ENCODE measurements at regions not wholly inside any gene's neighbourhood (a gene's known extent, or its start where the extent isn't known, plus 50 kb on each side); places are given as distances from the start of the nearest gene placed in this dataset.
"Not testable (repeated sequence)": the region's sequence is repeated elsewhere in the genome, so short reads cannot be mapped to it uniquely, and the experiment has no call there.

DNA sequence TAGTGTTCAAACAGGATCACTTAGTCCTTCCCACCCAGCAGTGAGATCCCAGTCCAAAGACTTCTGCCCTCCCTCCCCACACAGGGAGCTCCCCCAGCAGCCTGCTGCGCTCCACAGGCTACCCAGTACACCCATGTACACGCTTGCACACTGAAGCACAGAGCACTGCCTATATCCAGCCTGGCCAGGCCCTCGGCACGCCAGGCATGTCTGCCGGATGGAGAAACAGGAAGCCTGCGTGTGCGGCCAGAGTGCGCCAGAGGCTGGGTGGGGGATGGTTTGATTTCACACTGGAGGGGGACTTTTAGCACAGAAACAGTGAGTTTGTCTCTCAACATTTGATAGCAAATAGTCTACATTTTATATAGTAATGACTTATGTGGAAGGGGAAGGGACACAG is 833.5 kb upstream of the IGFBP7 start:
- no peak for FAIRE-seq
- no peak for DNase-seq (ENCODE audit: insufficient read length, low spot score)

DNA sequence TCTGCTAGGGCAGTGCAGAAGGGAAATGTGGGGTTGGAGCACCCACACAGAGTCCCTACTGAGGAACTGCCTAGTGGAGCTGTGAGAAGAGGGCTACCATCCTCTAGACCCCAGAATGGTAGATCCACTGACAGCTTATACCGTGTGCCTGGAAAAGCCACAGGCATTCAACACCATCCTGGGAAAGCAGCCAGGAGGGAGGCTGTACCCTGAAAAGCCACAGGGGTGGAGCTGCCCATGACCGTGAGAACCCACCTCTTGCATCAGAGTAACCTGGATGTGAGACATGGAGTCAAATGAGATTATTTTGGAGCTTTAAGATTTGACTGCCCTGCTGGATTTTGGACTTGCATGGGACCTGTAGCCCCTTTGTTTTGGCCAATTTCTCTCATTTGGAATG is 827.1 kb upstream of the IGFBP7 start:
- not testable (repeated sequence) for FAIRE-seq; DNase-seq (ENCODE audit: insufficient read length, low spot score)

GRCh38 chr4:57926311-57926710 is 816.1 kb upstream of the IGFBP7 start:
- FAIRE-seq (no peak), DNase-seq (ENCODE audit: insufficient read length, low spot score) (no peak)

GRCh38 chr4:57924951-57925350 is 814.8 kb upstream of the IGFBP7 start:
- DNase-seq (ENCODE audit: insufficient read length, low spot score): no peak
- FAIRE-seq: no peak

- no peak for DNase-seq (ENCODE audit: insufficient read length, low spot score)
- no peak for FAIRE-seq
These were observed 806.3 kb upstream of the IGFBP7 start for GRCh38 chr4:57916479-57916878.

GRCh38 chr4:57911203-57911602 is 801.0 kb upstream of the IGFBP7 start:
- FAIRE-seq: no peak
- no peak for DNase-seq (ENCODE audit: insufficient read length, low spot score)

DNA sequence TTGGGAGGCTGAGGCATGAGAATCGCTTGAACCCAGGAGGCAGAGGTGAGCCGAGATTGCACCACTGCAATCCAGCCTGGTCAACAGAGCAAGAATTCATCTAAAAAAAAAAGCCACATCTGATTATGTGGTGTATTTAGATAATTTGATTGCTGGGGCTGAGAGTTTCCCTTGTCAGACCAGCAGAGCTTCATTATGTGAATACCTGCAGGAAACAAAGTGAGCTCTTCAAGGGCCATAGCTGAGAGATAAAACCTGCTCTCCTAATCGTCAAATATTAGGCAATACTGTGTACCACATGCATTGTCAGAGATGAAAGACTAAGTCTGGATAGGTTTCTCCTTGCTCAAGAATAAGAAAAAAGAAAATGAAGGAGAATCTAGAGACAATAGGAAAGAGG is 800.0 kb upstream of the IGFBP7 start:
- FAIRE-seq (no peak), DNase-seq (ENCODE audit: insufficient read length, low spot score) (no peak)

- DNase-seq (ENCODE audit: insufficient read length, low spot score): no peak
- FAIRE-seq: no peak
These were observed 795.8 kb upstream of the IGFBP7 start for GRCh38 chr4:57905965-57906364.

DNA sequence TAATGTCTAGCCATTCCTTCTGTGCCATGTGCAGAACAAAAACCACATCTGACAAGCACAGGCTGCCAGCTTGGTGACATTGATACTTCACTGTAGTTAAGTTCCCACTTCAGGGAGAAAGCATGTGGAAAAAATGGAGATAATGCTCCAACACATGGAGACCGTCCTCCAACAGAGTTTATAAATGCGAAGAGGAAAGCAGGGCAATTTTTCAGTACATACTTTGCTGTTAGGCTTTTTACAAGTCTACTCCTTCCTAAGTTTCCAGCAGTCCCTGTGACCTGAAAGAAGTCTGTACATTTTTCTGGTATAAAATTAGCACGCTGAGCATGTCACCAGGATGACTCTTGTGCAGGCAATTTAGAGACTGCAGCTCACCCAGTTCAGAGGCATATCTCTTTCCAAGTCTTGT is 766.9 kb upstream of the IGFBP7 start:
- DNase-seq (ENCODE audit: insufficient read length, low spot score): no peak
- FAIRE-seq: no peak

- FAIRE-seq: no peak
These were observed 765.7 kb upstream of the IGFBP7 start for GRCh38 chr4:57875829-57876392.

DNA sequence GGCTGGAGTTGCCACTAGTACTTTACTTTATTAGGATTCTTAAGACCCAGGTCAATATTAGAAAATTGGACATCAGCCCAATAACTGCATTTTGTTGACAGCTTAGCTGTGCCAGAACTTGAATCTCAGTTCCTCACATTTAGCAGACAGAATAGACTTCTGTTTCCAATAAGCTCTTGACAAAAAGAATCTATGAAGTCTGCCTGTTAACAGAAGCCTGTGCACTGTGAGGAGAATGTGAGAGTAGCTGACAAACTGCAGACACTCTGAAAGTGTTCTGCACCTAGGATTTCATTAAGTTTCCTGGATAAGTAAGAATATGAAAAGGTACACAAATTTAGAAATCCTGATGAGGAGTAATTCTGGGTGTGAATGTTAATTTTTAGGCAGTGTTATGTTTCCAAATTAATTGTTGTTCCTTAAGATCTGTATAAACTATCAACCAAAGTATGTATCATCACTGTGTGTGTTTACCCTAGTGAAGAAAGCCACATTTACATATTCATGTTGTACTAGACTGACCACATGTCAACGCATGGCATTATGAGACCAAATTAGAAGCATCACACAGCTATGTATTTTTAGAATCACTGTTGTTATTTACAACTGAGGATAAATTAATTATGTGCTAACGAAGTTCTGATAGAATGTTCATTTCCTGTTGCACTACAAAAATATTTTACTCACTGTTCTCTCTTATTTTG is 756.4 kb upstream of the IGFBP7 start:
- FAIRE-seq (no peak), DNase-seq (ENCODE audit: insufficient read length, low spot score) (no peak)

More at GRCh38 chr4:57875829-57876392, 765.7 kb upstream of the IGFBP7 start:
- no peak for DNase-seq (ENCODE audit: insufficient read length, low spot score)

- no peak for FAIRE-seq
- no peak for DNase-seq (ENCODE audit: insufficient read length, low spot score)
These were observed 755.1 kb upstream of the IGFBP7 start for GRCh38 chr4:57865264-57865663.

- no peak for DNase-seq (ENCODE audit: insufficient read length, low spot score)
- FAIRE-seq: no peak
These were observed 744.6 kb upstream of the IGFBP7 start for GRCh38 chr4:57854748-57855147.

GRCh38 chr4:57850141-57850540 is 740.0 kb upstream of the IGFBP7 start:
- FAIRE-seq (no peak), DNase-seq (ENCODE audit: insufficient read length, low spot score) (no peak)

DNA sequence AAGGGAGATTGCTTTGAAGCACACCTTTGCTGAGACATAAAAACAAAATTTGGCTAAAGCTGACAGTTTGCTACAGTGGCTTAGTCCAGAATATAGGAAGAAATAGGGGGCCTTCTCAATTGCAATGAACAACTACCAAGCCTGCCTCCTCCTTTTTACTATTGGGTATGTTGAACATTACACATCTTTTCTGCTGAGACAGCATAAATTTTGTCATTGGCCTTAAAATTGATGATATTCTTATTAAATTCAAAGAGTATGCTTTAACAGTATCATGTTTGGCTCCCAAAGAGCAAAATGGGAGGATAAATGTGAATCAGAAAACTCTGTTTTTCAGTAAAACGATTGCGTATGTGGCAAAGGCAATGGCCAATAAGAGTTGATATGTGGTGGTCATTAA is 721.9 kb upstream of the IGFBP7 start:
- FAIRE-seq (no peak), DNase-seq (ENCODE audit: insufficient read length, low spot score) (no peak)

- DNase-seq (ENCODE audit: insufficient read length, low spot score) (no peak), FAIRE-seq (no peak)
These were observed 679.5 kb upstream of the IGFBP7 start for GRCh38 chr4:57789666-57790065.

GRCh38 chr4:57777876-57778275 is 667.7 kb upstream of the IGFBP7 start:
- DNase-seq (ENCODE audit: insufficient read length, low spot score) (no peak), FAIRE-seq (no peak)

GRCh38 chr4:57774681-57775080 is 664.5 kb upstream of the IGFBP7 start:
- FAIRE-seq: no peak
- DNase-seq (ENCODE audit: insufficient read length, low spot score): no peak

- DNase-seq (ENCODE audit: insufficient read length, low spot score) (no peak), FAIRE-seq (no peak)
These were observed 664.0 kb upstream of the IGFBP7 start for GRCh38 chr4:57774171-57774570.

DNA sequence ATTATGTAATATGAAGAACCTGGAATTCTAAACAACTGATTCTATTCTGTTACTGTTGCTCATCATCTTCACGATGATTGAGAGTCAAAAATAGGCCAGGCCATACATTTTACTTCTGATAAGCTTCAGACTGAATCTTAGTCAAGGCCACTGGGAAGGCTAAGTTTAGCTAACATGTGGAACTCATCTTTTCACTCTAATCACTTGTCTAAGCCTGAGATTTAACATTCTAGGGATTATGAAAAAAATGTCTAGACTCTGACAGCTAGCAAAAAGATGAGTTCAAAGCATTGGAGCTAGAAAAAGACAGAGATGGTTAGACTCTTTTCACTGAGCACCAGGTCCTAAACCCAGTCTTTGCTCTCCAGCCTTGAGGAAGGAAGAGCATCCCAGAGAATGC is 656.2 kb upstream of the IGFBP7 start:
- DNase-seq (ENCODE audit: insufficient read length, low spot score): no peak
- FAIRE-seq: no peak

- FAIRE-seq (no peak), DNase-seq (ENCODE audit: insufficient read length, low spot score) (no peak)
These were observed 654.7 kb upstream of the IGFBP7 start for GRCh38 chr4:57764856-57765255.

- FAIRE-seq: no peak
- no peak for DNase-seq (ENCODE audit: insufficient read length, low spot score)
These were observed 652.9 kb upstream of the IGFBP7 start for GRCh38 chr4:57763070-57763469.

Measured in GM19239 (cell line).